ENCODE measurements at regions not wholly inside any gene's neighbourhood (a gene's known extent, or its start where the extent isn't known, plus 50 kb on each side); places are given as distances from the start of the nearest gene placed in this dataset.
"Not testable (repeated sequence)": the region's sequence is repeated elsewhere in the genome, so short reads cannot be mapped to it uniquely, and the experiment has no call there.

DNA sequence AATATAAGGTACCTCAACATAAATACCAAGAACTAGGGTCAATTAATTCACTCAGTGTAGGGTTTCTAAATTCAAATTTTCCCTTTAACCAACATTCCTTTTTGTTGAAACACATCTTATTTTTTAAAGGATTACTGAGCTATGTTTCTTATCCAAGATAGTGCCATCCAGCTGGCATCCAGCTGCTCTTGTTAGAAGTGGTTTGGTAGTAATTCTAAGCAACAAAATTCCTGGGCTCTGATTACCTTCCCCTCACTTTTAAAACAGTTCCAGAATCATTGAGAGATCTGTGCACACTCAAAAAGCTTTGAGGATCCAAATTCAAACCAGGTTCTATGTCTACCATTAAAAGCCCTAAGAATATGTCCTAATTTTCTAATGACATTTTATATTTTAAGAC is 583.7 kb downstream of the TRIML1 start:
- Histone ChIP-seq H3K9me3 (ENCODE audit: control insufficient read depth, insufficient read depth, low read depth, low read length) (peaks cover 7% of the 10 kb centered on the region; the same call in 1 of the 2 replicates), H3K4me3 (ENCODE audit: low read depth, low read length) (no peak overlapping the region), H3K9ac (ENCODE audit: low read length) (no peak overlapping the region), H3K36me3 (ENCODE audit: control insufficient read depth, insufficient read depth, low read length) (no peaks in the 10 kb centered on the region), H3K27me3 (ENCODE audit: control insufficient read depth, insufficient read depth, low read length) (no peaks in the 10 kb centered on the region), H3K27ac (ENCODE audit: low read depth, low read length) (no peak overlapping the region), H3K4me1 (ENCODE audit: control insufficient read depth, insufficient read depth, low read length) (no peaks in the 10 kb centered on the region)

DNA sequence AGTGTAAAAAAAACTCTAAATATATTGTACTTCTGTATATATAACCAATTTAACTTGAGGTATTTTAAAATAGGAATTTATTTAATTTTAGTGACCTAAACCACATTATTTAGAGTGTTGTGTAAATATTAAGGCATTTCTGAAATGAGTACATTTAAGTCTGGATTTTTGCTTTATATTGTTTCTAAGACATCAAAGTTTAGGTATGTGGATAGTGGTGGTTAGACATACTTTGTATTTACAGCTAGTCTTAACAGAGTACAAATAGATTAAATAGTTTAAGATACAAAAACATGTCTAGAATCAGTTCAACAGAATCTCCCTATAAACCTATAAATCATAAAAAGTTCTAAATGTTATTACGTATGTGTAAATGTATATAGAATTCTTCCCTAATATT is 588.5 kb downstream of the TRIML1 start:
- Histone ChIP-seq H3K27ac (ENCODE audit: low read depth, low read length) (no peak overlapping the region), H3K9ac (ENCODE audit: low read length) (no peak overlapping the region), H3K4me3 (ENCODE audit: low read depth, low read length) (no peak overlapping the region), H3K27me3 (ENCODE audit: control insufficient read depth, insufficient read depth, low read length) (no peaks in the 10 kb centered on the region), H3K36me3 (ENCODE audit: control insufficient read depth, insufficient read depth, low read length) (no peaks in the 10 kb centered on the region), H3K4me1 (ENCODE audit: control insufficient read depth, insufficient read depth, low read length) (no peaks in the 10 kb centered on the region), H3K9me3 (ENCODE audit: control insufficient read depth, insufficient read depth, low read depth, low read length) (no peaks in the 10 kb centered on the region)

DNA sequence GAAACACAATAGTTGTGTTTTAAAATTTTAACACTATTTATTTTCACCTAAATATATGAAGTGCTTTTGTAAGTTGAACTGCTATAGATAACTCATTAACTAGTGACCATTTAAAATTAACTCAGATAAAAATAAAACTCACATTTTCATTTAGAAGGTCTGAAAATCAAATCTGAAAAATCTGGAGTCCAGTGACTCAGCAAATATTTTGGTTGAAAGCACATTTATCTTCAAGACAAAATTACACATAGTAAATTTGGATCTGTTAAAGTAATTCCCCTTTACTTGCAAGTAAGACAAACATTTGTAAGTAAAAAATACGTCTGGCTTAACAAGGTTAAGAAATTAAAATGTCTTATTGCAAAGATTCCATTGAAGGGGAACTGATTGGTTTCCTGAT is 589.1 kb downstream of the TRIML1 start:
- H3K9me3 ChIP-seq (ENCODE audit: control insufficient read depth, insufficient read depth, low read depth, low read length): no peaks in the 10 kb centered on the region
- no peak overlapping the region for H3K9ac ChIP-seq (ENCODE audit: low read length)
- no peak overlapping the region for H3K4me3 ChIP-seq (ENCODE audit: low read depth, low read length)
- H3K27ac ChIP-seq (ENCODE audit: low read depth, low read length): no peak overlapping the region
- H3K4me1 ChIP-seq (ENCODE audit: control insufficient read depth, insufficient read depth, low read length): no peaks in the 10 kb centered on the region
- H3K27me3 ChIP-seq (ENCODE audit: control insufficient read depth, insufficient read depth, low read length): no peaks in the 10 kb centered on the region
- no peaks in the 10 kb centered on the region for H3K36me3 ChIP-seq (ENCODE audit: control insufficient read depth, insufficient read depth, low read length)

DNA sequence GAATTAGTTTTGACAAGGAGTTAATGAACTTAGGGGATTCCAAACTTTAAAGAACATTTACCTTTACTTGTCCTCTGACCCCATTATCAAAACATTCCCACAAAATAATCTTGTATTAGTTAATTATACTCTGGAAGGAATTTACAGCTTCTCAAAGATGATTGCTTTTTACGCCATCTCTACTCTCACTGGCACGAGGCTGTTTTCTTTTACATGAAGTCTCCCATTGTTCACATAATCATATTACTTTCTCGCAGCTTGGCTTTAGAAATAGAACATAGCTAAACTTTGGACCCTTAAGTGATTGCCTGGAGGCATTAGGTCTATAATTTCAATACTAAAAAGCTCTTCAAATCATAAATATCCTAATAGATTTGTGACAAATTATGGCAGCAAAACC is 592.9 kb downstream of the TRIML1 start:
- Histone ChIP-seq H3K27me3 (ENCODE audit: control insufficient read depth, insufficient read depth, low read length) (no peaks in the 10 kb centered on the region), H3K36me3 (ENCODE audit: control insufficient read depth, insufficient read depth, low read length) (no peaks in the 10 kb centered on the region), H3K4me1 (ENCODE audit: control insufficient read depth, insufficient read depth, low read length) (no peaks in the 10 kb centered on the region), H3K4me3 (ENCODE audit: low read depth, low read length) (no peak overlapping the region), H3K9me3 (ENCODE audit: control insufficient read depth, insufficient read depth, low read depth, low read length) (no peaks in the 10 kb centered on the region), H3K9ac (ENCODE audit: low read length) (no peak overlapping the region), H3K27ac (ENCODE audit: low read depth, low read length) (no peak overlapping the region)

DNA sequence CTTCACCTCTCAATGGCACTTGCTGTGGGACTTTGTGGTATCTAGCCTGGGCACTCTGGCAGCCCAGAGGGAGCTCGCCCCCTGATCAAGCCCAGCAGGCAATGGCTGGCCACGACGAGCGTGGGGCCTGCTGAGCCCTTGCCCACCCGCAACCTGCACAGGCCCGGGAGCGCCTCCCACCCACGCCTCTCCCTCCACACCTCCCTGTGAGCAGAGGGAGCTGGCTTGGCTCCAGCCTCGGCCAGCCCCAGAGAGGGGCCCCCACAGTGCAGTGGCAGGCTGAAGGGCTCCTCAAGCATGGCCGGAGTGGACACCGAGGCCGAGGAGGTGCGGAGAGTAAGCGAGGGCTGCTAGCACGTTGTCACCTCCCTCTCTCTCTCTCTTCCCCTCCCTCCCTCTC is 595.8 kb downstream of the TRIML1 start:
- Histone ChIP-seq H3K36me3 (ENCODE audit: control insufficient read depth, insufficient read depth, low read length) (no peaks in the 10 kb centered on the region), H3K9me3 (ENCODE audit: control insufficient read depth, insufficient read depth, low read depth, low read length) (no peaks in the 10 kb centered on the region), H3K9ac (ENCODE audit: low read length) (no peak overlapping the region), H3K27ac (ENCODE audit: low read depth, low read length) (no peak overlapping the region), H3K4me1 (ENCODE audit: control insufficient read depth, insufficient read depth, low read length) (no peaks in the 10 kb centered on the region), H3K4me3 (ENCODE audit: low read depth, low read length) (no peak overlapping the region), H3K27me3 (ENCODE audit: control insufficient read depth, insufficient read depth, low read length) (no peaks in the 10 kb centered on the region)

DNA sequence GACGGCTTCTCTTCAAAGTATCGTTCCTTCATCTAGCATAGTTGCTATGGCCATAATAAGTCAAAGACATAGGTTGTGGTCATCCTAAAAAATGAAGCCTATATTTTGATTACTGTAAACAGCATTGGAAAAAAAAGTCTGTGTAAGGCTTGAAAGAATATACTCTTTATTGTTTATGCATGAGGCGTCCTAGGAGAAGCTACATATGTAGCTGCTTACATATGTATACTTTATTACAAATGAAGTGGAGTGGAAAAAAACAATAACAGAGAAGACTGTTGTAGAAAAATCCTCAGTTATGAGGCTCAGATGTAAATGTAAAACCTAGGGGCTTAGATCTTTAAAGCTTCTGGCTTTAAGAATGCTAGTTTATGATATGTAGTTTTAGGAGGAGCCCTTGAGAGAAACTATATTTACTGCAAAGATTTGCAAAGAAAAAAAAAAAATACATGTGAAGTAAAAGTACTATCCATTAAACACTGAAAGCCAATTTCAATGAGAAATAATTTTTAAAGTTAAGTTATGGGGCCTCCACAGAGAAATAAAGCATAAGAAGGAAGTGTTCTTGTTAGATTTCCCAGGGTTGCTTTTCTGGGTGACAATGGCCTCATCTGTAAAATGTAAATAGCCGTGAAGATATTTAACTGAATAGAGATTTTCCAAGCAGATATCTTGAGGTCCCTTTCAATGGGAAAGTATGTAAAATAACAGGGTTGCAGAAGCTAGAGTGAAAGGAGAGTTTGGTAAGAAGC is 598.2 kb downstream of the TRIML1 start:
- no peaks in the 10 kb centered on the region for H3K27me3 ChIP-seq (ENCODE audit: control insufficient read depth, insufficient read depth, low read length)
- no peaks in the 10 kb centered on the region for H3K4me1 ChIP-seq (ENCODE audit: control insufficient read depth, insufficient read depth, low read length)
- H3K27ac ChIP-seq (ENCODE audit: low read depth, low read length): no peak overlapping the region
- no peaks in the 10 kb centered on the region for H3K9me3 ChIP-seq (ENCODE audit: control insufficient read depth, insufficient read depth, low read depth, low read length)
- H3K4me3 ChIP-seq (ENCODE audit: low read depth, low read length): no peak overlapping the region
- H3K36me3 ChIP-seq (ENCODE audit: control insufficient read depth, insufficient read depth, low read length): no peaks in the 10 kb centered on the region
- no peak overlapping the region for H3K9ac ChIP-seq (ENCODE audit: low read length)

DNA sequence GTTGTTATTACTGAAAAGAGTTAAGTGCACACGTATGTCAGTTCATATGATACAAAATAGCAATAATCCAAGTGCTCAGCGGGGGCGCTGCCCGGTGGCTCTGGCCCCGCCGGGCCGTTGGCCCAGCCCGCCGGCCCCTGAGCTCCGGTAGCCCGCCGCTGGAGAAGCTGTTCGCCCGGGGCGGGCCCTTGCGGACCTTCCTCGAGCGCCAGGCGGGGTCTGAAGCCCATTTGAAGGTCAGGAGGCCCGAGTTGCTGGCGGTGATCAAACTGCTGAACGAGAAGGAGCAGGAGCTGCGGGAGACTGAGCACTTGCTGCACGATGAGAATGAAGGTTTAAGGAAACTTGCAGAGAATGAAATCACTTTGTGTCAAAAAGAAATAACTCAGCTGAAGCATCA is 599.0 kb downstream of the TRIML1 start:
- H3K9me3 ChIP-seq (ENCODE audit: control insufficient read depth, insufficient read depth, low read depth, low read length); H3K27me3 ChIP-seq (ENCODE audit: control insufficient read depth, insufficient read depth, low read length); H3K27ac ChIP-seq (ENCODE audit: low read depth, low read length); H3K36me3 ChIP-seq (ENCODE audit: control insufficient read depth, insufficient read depth, low read length); H3K4me1 ChIP-seq (ENCODE audit: control insufficient read depth, insufficient read depth, low read length): not testable (repeated sequence)
- Histone ChIP-seq H3K4me3 (ENCODE audit: low read depth, low read length) (peak overlapping the region; percentile 59), H3K9ac (ENCODE audit: low read length) (peak overlapping the region; percentile 65)

DNA sequence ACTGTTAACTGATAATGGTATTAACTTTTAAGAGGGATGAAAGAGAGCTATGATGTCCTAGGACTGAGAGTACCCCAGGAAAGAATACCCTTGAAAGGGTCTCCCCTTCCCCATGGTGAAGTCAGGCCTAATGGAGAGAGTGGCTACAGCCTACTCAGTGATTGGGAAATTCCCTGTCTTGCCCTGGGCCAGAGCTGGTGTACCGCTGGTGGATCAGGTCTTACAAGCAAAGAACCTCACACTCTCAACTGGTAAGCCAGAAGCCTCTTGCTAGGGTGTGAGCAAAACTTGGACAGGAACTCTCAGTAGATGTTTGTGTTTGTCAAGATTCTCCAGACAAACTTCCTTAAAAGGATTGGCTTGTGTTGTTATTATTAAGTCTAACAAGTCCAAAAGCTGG is 600.9 kb downstream of the TRIML1 start:
- H3K4me3 ChIP-seq (ENCODE audit: low read depth, low read length); H3K27ac ChIP-seq (ENCODE audit: low read depth, low read length); H3K9ac ChIP-seq (ENCODE audit: low read length); H3K36me3 ChIP-seq (ENCODE audit: control insufficient read depth, insufficient read depth, low read length); H3K9me3 ChIP-seq (ENCODE audit: control insufficient read depth, insufficient read depth, low read depth, low read length); H3K4me1 ChIP-seq (ENCODE audit: control insufficient read depth, insufficient read depth, low read length); H3K27me3 ChIP-seq (ENCODE audit: control insufficient read depth, insufficient read depth, low read length): not testable (repeated sequence)

DNA sequence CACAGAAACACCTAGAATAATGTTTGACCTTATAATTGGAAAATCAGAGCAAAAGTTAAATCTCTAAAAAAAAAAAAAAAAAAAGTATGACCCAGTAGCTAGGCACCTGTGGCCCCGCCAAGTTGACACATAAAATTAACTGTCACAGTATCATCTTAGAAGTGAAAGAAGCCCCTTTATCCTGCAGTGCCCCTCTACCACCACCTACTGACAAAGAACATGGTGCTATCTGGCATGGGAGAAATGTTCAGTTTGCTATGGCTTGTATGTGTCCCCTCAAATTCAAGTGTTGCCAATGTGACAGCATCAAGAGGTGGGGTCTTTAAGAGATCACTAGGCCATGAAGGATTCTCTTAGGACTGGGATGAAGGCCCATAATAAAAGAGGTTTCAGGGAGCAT is 601.5 kb downstream of the TRIML1 start:
- H3K27ac ChIP-seq (ENCODE audit: low read depth, low read length); H3K9ac ChIP-seq (ENCODE audit: low read length); H3K27me3 ChIP-seq (ENCODE audit: control insufficient read depth, insufficient read depth, low read length); H3K36me3 ChIP-seq (ENCODE audit: control insufficient read depth, insufficient read depth, low read length); H3K9me3 ChIP-seq (ENCODE audit: control insufficient read depth, insufficient read depth, low read depth, low read length); H3K4me1 ChIP-seq (ENCODE audit: control insufficient read depth, insufficient read depth, low read length); H3K4me3 ChIP-seq (ENCODE audit: low read depth, low read length): not testable (repeated sequence)

DNA sequence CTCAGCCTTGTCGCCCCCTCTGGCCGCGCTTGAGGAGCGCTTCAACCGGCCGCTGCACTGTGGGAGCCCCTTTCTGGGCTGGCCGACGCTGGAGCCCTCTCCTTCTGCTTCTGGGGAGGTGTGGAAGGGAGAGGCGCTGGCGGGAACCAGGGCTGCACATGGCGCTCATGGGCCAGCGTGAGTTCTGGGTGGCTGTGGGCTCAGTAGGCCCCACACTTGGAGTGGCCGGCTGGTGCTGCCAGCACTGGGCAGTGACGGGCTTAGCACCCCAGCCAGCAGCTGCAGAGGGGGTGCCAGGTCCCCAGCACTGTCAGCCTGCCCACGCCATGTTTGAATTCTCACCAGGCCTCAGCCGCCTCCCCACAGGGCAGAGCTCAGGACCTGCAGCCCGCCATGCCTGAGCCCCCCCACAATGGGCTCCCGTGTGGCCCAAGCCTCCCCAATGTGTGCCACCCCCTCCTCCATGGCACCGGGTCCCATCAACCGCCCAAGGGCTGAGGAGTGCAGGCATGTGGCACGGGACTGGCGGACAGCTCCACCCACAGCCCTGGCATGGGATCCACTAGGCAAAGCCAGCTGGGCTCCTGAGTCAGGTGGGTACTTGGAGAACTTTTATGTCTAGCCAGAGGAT is 615.2 kb downstream of the TRIML1 start:
- H3K4me1 ChIP-seq (ENCODE audit: control insufficient read depth, insufficient read depth, low read length): no peaks in the 10 kb centered on the region
- H3K27ac ChIP-seq (ENCODE audit: low read depth, low read length): no peak overlapping the region
- H3K36me3 ChIP-seq (ENCODE audit: control insufficient read depth, insufficient read depth, low read length): no peaks in the 10 kb centered on the region
- H3K27me3 ChIP-seq (ENCODE audit: control insufficient read depth, insufficient read depth, low read length): no peaks in the 10 kb centered on the region
- peaks cover 17% of the 10 kb centered on the region for H3K9me3 ChIP-seq (ENCODE audit: control insufficient read depth, insufficient read depth, low read depth, low read length)
- no peak overlapping the region for H3K9ac ChIP-seq (ENCODE audit: low read length)
- H3K4me3 ChIP-seq (ENCODE audit: low read depth, low read length): no peak overlapping the region

DNA sequence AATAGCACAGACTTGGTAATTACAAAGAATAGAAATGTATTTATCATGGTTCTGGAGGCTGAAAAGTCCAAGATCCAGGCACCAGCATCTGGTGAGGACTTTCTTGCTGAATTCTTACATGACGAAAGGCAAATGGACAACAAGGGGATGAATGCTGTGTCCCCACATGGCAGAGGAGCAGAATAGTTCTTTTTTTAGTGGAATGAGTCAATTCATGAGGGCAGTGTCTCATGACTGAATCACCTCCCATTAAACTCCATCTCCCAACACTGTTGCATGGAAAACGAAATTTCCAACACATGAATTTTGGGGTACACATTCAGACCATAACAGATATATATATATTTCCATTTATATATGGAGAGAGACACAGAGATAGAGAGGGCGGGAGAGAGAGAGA is 628.3 kb downstream of the TRIML1 start:
- H3K27me3 ChIP-seq (ENCODE audit: control insufficient read depth, insufficient read depth, low read length): no peaks in the 10 kb centered on the region
- no peaks in the 10 kb centered on the region for H3K4me1 ChIP-seq (ENCODE audit: control insufficient read depth, insufficient read depth, low read length)
- H3K4me3 ChIP-seq (ENCODE audit: low read depth, low read length): no peak overlapping the region
- H3K9me3 ChIP-seq (ENCODE audit: control insufficient read depth, insufficient read depth, low read depth, low read length): peaks cover 8% of the 10 kb centered on the region; the same call in 1 of the 2 replicates
- no peaks in the 10 kb centered on the region for H3K36me3 ChIP-seq (ENCODE audit: control insufficient read depth, insufficient read depth, low read length)
- no peak overlapping the region for H3K9ac ChIP-seq (ENCODE audit: low read length)
- no peak overlapping the region for H3K27ac ChIP-seq (ENCODE audit: low read depth, low read length)
